ENCODE measurements at regions not wholly inside any gene's neighbourhood (a gene's known extent, or its start where the extent isn't known, plus 50 kb on each side); places are given as distances from the start of the nearest gene placed in this dataset.

DNA sequence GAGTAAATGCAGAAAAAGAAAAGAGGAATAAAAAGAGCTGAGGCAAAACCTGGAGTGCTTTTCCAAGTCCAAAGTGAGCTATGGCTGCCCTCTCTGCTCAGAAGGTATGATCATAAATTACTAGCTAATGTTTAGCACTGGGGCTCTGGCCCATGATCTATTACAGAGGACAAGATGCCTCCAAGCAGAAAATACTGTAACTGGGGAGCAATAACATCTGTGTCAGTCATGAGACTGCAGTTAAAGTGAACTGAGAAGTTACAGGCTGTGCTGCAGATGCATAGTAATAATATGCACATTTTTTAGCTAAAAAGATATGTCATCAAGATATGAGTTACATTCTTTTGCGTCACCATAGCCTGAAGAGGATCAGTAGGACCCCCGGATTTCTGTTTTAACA, 209.4 kb upstream of the RBBP8 start (continued):
- no peak for TF ChIP-seq GABPA (IDR thresholded peaks at IDR 0.05; ENCODE audit: low read depth)

DNA sequence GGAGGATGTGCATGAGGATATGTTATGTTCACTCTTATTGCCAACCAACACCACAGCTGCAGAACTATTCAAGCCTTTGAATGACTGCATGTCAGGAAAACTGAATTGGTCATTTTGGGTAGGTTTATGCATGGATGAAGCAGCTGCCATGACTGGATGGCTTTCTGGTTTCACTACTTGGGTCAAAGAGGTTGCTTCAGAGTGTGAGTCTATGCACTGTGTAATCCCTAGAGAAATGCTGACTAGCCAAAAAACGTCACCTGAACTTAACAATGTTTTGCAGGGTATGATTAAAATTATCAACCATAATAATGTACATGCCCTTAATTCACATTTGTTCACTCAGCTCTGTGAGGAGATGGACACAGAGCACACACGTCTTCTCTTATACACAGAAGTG, 206.7 kb upstream of the RBBP8 start:
- Histone ChIP-seq H3K36me3 (ENCODE audit: control insufficient read depth in 2 of 2, insufficient read depth in 2 of 2, low read length in 1 of 2) (no peaks in the 10 kb centered on the region), H3K79me2 (ENCODE audit: control insufficient read depth, insufficient read depth, low read length) (no peaks in the 10 kb centered on the region), H3K9ac (ENCODE audit: control insufficient read depth, insufficient read depth, low read length) (no peak overlapping the region), H3K4me2 (ENCODE audit: control insufficient read depth, insufficient read depth) (no peak overlapping the region), H3K4me1 (ENCODE audit: control insufficient read depth, insufficient read depth, low read length) (no peaks in the 10 kb centered on the region), H3K27ac (ENCODE audit: control insufficient read depth, insufficient read depth) (no peak overlapping the region), H3K9me3 (replicated peaks; ENCODE audit: control insufficient read depth, insufficient read depth, low read length) (no peaks in the 10 kb centered on the region), H2AFZ (ENCODE audit: control insufficient read depth, low read depth, low read length) (no peak overlapping the region), H4K20me1 (ENCODE audit: control insufficient read depth, insufficient read depth) (no peaks in the 10 kb centered on the region), H3K27me3 (replicated peaks in 1 of 2; ENCODE audit: control insufficient read depth in 2 of 2, insufficient read depth in 2 of 2, low read length in 1 of 2) (no peaks in the 10 kb centered on the region), H3K4me3 (no peak overlapping the region)
- ATAC-seq = no peak; the same call in 2 of the 3 replicates
- DNase-seq (ENCODE audit: low read depth, low spot score) = no peak
- RAD21 ChIA-PET (ENCODE audit: unreplicated experiment) = no interaction called here
- FAIRE-seq = no peak
- WGBS (ENCODE audit: insufficient coverage, insufficient replicate concordance, low lambda C conversion rate, missing lambda C conversion rate) = 6% methylated on average over 2 of the region's 2 CpGs
- no TSS peak for BruUV-seq (replicated peaks)
- SMC1A ChIA-PET (ENCODE audit: uncharacterized antibody, unreplicated experiment) = interaction anchor here (0.7 to 1.6 kb wide), 3 partner anchors 10 to 13 kb away, joined by 3 to 4 read pairs (median 3); no protein-coding TSS in a partner anchor
- in situ Hi-C loops (cut with MboI) = no loop called here
- intact Hi-C loops (cut with micrococcal nuclease; ENCODE audit: unreplicated experiment) = no loop called here
- POLR2A ChIA-PET = interaction anchor here (0.5 kb wide), 1 partner anchor 813 kb away, joined by 3 read pairs; no protein-coding TSS in a partner anchor
- CTCF ChIA-PET = no interaction called here
- TF ChIP-seq PKNOX1 (IDR thresholded peaks at IDR 0.05) = no peak
- TF ChIP-seq HSF1 (IDR thresholded peaks at IDR 0.05; ENCODE audit: low read depth, low read length) = no peak
- no peak for TF ChIP-seq SRF (IDR thresholded peaks at IDR 0.05; ENCODE audit: low read depth in 2 of 2, low read length in 2 of 2)
- TF ChIP-seq POLR2AphosphoS2 (IDR thresholded peaks at IDR 0.05; ENCODE audit: low read depth, low read length) = no peak
- TF ChIP-seq MEF2A (IDR thresholded peaks at IDR 0.05; ENCODE audit: insufficient read depth, low read depth, low read length) = no peak
- TF ChIP-seq, protein P1, sequence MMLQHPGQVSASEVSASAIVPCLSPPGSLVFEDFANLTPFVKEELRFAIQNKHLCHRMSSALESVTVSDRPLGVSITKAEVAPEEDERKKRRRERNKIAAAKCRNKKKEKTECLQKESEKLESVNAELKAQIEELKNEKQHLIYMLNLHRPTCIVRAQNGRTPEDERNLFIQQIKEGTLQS (IDR thresholded peaks at IDR 0.05; ENCODE audit: borderline replicate concordance, extremely low read depth, low read depth, low read length) = no peak
- TF ChIP-seq CEBPB (IDR thresholded peaks at IDR 0.05; ENCODE audit: borderline replicate concordance in 1 of 2, low read depth in 2 of 2, low read length in 2 of 2) = no peak
- TF ChIP-seq, protein P2, sequence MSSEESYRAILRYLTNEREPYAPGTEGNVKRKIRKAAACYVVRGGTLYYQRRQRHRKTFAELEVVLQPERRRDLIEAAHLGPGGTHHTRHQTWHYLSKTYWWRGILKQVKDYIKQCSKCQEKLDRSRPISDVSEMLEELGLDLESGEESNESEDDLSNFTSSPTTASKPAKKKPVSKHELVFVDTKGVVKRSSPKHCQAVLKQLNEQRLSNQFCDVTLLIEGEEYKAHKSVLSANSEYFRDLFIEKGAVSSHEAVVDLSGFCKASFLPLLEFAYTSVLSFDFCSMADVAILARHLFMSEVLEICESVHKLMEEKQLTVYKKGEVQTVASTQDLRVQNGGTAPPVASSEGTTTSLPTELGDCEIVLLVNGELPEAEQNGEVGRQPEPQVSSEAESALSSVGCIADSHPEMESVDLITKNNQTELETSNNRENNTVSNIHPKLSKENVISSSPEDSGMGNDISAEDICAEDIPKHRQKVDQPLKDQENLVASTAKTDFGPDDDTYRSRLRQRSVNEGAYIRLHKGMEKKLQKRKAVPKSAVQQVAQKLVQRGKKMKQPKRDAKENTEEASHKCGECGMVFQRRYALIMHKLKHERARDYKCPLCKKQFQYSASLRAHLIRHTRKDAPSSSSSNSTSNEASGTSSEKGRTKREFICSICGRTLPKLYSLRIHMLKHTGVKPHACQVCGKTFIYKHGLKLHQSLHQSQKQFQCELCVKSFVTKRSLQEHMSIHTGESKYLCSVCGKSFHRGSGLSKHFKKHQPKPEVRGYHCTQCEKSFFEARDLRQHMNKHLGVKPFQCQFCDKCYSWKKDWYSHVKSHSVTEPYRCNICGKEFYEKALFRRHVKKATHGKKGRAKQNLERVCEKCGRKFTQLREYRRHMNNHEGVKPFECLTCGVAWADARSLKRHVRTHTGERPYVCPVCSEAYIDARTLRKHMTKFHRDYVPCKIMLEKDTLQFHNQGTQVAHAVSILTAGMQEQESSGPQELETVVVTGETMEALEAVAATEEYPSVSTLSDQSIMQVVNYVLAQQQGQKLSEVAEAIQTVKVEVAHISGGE (CRISPR knock-in tag; IDR thresholded peaks at IDR 0.05) = no peak
- no peak for TF ChIP-seq MYB (IDR thresholded peaks at IDR 0.05; ENCODE audit: borderline replicate concordance, low read depth, low read length)
- TF ChIP-seq RAD51 (IDR thresholded peaks at IDR 0.05) = no peak
- no peak for TF ChIP-seq MTA2 (IDR thresholded peaks at IDR 0.05; ENCODE audit: low read depth)
- no peak for TF ChIP-seq HDAC2 (IDR thresholded peaks at IDR 0.05)
- no peak for TF ChIP-seq BRCA1 (IDR thresholded peaks at IDR 0.05; ENCODE audit: low read depth, low read length)
- TF ChIP-seq YY1 (IDR thresholded peaks at IDR 0.05; ENCODE audit: low read depth, low read length) = no peak
- TF ChIP-seq POLR2AphosphoS5 (IDR thresholded peaks at IDR 0.05; ENCODE audit: low read length) = no peak
- TF ChIP-seq ZNF384 (IDR thresholded peaks at IDR 0.05; ENCODE audit: borderline replicate concordance, low read depth, low read length) = no peak

Data from GM12878 (cell line).